H1 (cell line): ENCODE measurements at regions not wholly inside any gene's neighbourhood (a gene's known extent, or its start where the extent isn't known, plus 50 kb on each side); places are given as distances from the start of the nearest gene placed in this dataset.

Experiments used
- CTCF ChIA-PET: fragments of 300-600 bp; sonication (Branson Sonifier 250); formaldehyde crosslinking; loops from one replicate; lab custom pipeline; 2021; ENCODE audit not compliant: partially characterized antibody; lab: Charles Lee
- POLR2A ChIA-PET: fragments of 300-600 bp; sonication (Branson Sonifier 250); formaldehyde crosslinking; loops from one replicate; lab custom pipeline; 2021; ENCODE audit warnings: inconsistent platforms; ENCODE audit not compliant: partially characterized antibody; lab: Charles Lee
- DNase-seq, 2 experiments: peaks; one replicate each; pipeline versions ENCODE4 v3.0.0 to v3.0.0-alpha.2; 2010 to 2022; ENCODE audit warnings: low spot score in 2 of 2, low read depth in 1 of 2, mixed read lengths in 1 of 2
- FAIRE-seq: peaks from 2 replicates; lab custom pipeline; 2011; peaks lifted over from hg19 to GRCh38; lab: Jason Lieb, UNC
- H2AFZ ChIP-seq: 2 replicates; pipeline ENCODE4 v1.8.1; 2012; ENCODE audit warnings: low read length, inconsistent platforms
- H2AK5ac ChIP-seq: 2 replicates; pipeline ENCODE4 v1.6.1; 2013; ENCODE audit warnings: low read depth, low read length
- H2BK120ac ChIP-seq: replicated peaks from 2 replicates; pipeline ENCODE3; 2013; ENCODE audit warnings: low read depth, low read length, inconsistent platforms
- H2BK12ac ChIP-seq: 2 replicates; pipeline ENCODE4 v1.6.1; 2013; ENCODE audit warnings: low read depth, low read length
- H2BK15ac ChIP-seq: 2 replicates; pipeline ENCODE4 v1.6.1; 2013; ENCODE audit warnings: low read length
- H2BK20ac ChIP-seq: 2 replicates; pipeline ENCODE4 v1.6.1; 2013; ENCODE audit warnings: low read length
- H2BK5ac ChIP-seq: 2 replicates; pipeline ENCODE4 v1.6.1; 2013; ENCODE audit warnings: low read depth, low read length
- H3K14ac ChIP-seq: 2 replicates; pipeline ENCODE4 v1.6.1; 2013; ENCODE audit warnings: inconsistent platforms; ENCODE audit not compliant: insufficient read length
- H3K18ac ChIP-seq: 2 replicates; pipeline ENCODE4 v1.6.1; 2013; ENCODE audit warnings: low read length; ENCODE audit errors: extremely low read depth
- H3K23ac ChIP-seq: 2 replicates; pipeline ENCODE4 v1.6.1; 2013; ENCODE audit warnings: inconsistent platforms; ENCODE audit not compliant: insufficient read length
- H3K23me2 ChIP-seq: 2 replicates; pipeline ENCODE4 v1.6.1; 2013; ENCODE audit warnings: low read depth, low read length
- H3K27ac ChIP-seq: 2 replicates; pipeline ENCODE4 v1.6.1; 2011; ENCODE audit warnings: low read depth, low read length, inconsistent platforms
- H3K27me3 ChIP-seq, 4 experiments: replicated peaks in 1 of 4; 1 replicate in 1 of 4; 2 replicates in 3 of 4; pipeline versions ENCODE4 v1.6.1 to v1.8.1; 2011 to 2013; ENCODE audit warnings: low read length in 3 of 4, mild to moderate bottlenecking in 3 of 4, inconsistent platforms in 2 of 4, mixed read lengths in 2 of 4, moderate library complexity in 1 of 4; ENCODE audit not compliant: control insufficient read depth in 3 of 4, insufficient read depth in 3 of 4; ENCODE audit errors: extremely low read depth in 1 of 4
- H3K36me3 ChIP-seq, 4 experiments: 2 replicates each; pipeline versions ENCODE4 v1.6.1 to v1.8.1; 2011 to 2013; ENCODE audit warnings: mild to moderate bottlenecking in 4 of 4, low read length in 3 of 4, moderate library complexity in 2 of 4, control low read depth in 1 of 4, inconsistent platforms in 1 of 4; ENCODE audit not compliant: insufficient read depth in 4 of 4, control insufficient read depth in 2 of 4
- H3K4ac ChIP-seq: replicated peaks from 2 replicates; pipeline ENCODE3; 2013; ENCODE audit warnings: low read length, low read depth, mixed read lengths, inconsistent platforms; ENCODE audit not compliant: insufficient read length
- H3K4me1 ChIP-seq, 4 experiments: replicated peaks in 1 of 4; 1 replicate in 1 of 4; 2 replicates in 3 of 4; pipeline versions ENCODE4 v1.6.1 to v1.8.1; 2011 to 2013; ENCODE audit warnings: low read length in 3 of 4, inconsistent platforms in 2 of 4, mixed read lengths in 1 of 4; ENCODE audit not compliant: insufficient read depth in 4 of 4, control insufficient read depth in 3 of 4
- H3K4me2 ChIP-seq, 2 experiments: 2 replicates each; pipeline versions ENCODE4 v1.6.1 to v1.8.1; 2011 to 2013; ENCODE audit warnings: low read depth in 2 of 2, low read length in 2 of 2, control low read depth in 1 of 2, inconsistent platforms in 1 of 2, mild to moderate bottlenecking in 1 of 2; ENCODE audit not compliant: insufficient read depth in 1 of 2
- H3K4me3 ChIP-seq, 4 experiments: fragments of 200-600, 300-600 bp in 1 of 4; sonication (generic), shearing (Covaris generic), sonication (Bioruptor Twin) in 1 of 4; 2 replicates each; pipeline versions ENCODE4 v1.5.1 to v1.8.1; 2011 to 2016; ENCODE audit warnings: low read length in 4 of 4, low read depth in 3 of 4, control low read depth in 2 of 4, inconsistent platforms in 2 of 4, mild to moderate bottlenecking in 2 of 4, mixed read lengths in 1 of 4, moderate library complexity in 1 of 4; ENCODE audit not compliant: insufficient read depth in 2 of 4; ENCODE audit errors: extremely low read depth in 1 of 4
- H3K56ac ChIP-seq: replicated peaks from 2 replicates; pipeline ENCODE3; 2013; ENCODE audit warnings: low read depth, mild to moderate bottlenecking, mixed read lengths, low read length, inconsistent platforms; ENCODE audit not compliant: insufficient read length
- H3K79me1 ChIP-seq: 2 replicates; pipeline ENCODE4 v1.6.1; 2013; ENCODE audit warnings: low read depth, low read length, control low read depth
- H3K79me2 ChIP-seq, 2 experiments: 2 replicates each; pipeline versions ENCODE4 v1.6.1 to v1.8.1; 2012 to 2013; ENCODE audit warnings: low read length in 2 of 2, mild to moderate bottlenecking in 2 of 2, inconsistent platforms in 1 of 2; ENCODE audit not compliant: insufficient read depth in 2 of 2, control insufficient read depth in 1 of 2
- H3K9ac ChIP-seq, 4 experiments: replicated peaks in 1 of 4; 1 replicate in 1 of 4; 2 replicates in 3 of 4; pipeline versions ENCODE4 v1.6.1 to v1.8.1; 2011 to 2013; ENCODE audit warnings: low read depth in 3 of 4, low read length in 3 of 4, control low read depth in 2 of 4, mild to moderate bottlenecking in 2 of 4, moderate library complexity in 2 of 4, inconsistent platforms in 1 of 4; ENCODE audit errors: extremely low read depth in 1 of 4
- H3K9me3 ChIP-seq, 2 experiments: 2 replicates each; pipeline versions ENCODE4 v1.6.1 to v1.8.1; 2012 to 2013; ENCODE audit warnings: mild to moderate bottlenecking in 2 of 2, moderate library complexity in 2 of 2, control low read depth in 1 of 2, inconsistent platforms in 1 of 2, low read depth in 1 of 2, low read length in 1 of 2, mixed read lengths in 1 of 2; ENCODE audit not compliant: insufficient read depth in 2 of 2
- H4K20me1 ChIP-seq, 2 experiments: replicated peaks in 1 of 2; 2 replicates each; pipeline versions ENCODE3 to v1.8.1; 2011 to 2013; ENCODE audit warnings: inconsistent platforms in 2 of 2, low read length in 2 of 2, mild to moderate bottlenecking in 1 of 2; ENCODE audit not compliant: insufficient read depth in 2 of 2, control insufficient read depth in 1 of 2
- H4K5ac ChIP-seq: 2 replicates; pipeline ENCODE4 v1.6.1; 2013; ENCODE audit warnings: low read length, low read depth, mixed read lengths, inconsistent platforms; ENCODE audit not compliant: insufficient read length
- H4K8ac ChIP-seq: 2 replicates; pipeline ENCODE4 v1.8.0; 2013; ENCODE audit warnings: mild to moderate bottlenecking, moderate library complexity, low read length, inconsistent platforms; ENCODE audit not compliant: insufficient read depth; ENCODE audit errors: extremely low read depth
- H4K91ac ChIP-seq: replicated peaks from 2 replicates; pipeline ENCODE3; 2013; ENCODE audit warnings: low read length, mixed read lengths, inconsistent platforms; ENCODE audit not compliant: insufficient read length
- CREB1 ChIP-seq: IDR thresholded peaks from 2 replicates; pipeline ENCODE4 v1.6.1; 2012; ENCODE audit warnings: inconsistent platforms
- EP300 ChIP-seq, 2 experiments: IDR thresholded peaks; 1 replicate in 1 of 2; 2 replicates in 1 of 2; pipeline ENCODE4 v1.6.1; 2011 to 2012; ENCODE audit warnings: low read depth in 2 of 2, low read length in 2 of 2, mild to moderate bottlenecking in 2 of 2, borderline replicate concordance in 1 of 2, inconsistent platforms in 1 of 2, moderate library complexity in 1 of 2
- FOSL1 ChIP-seq: IDR thresholded peaks from 2 replicates; pipeline ENCODE4 v1.6.1; 2011; ENCODE audit warnings: mild to moderate bottlenecking, low read depth, low read length, moderate library complexity; ENCODE audit not compliant: insufficient read depth
- RBBP5 ChIP-seq: IDR thresholded peaks from 2 replicates; pipeline ENCODE4 v1.7.1; 2012; ENCODE audit warnings: low read depth, mild to moderate bottlenecking, inconsistent platforms, low read length, moderate library complexity, borderline replicate concordance
- WGBS, 2 experiments: shearing (Covaris generic) in 1 of 2; methylation state at CpG; one replicate each; pipeline versions ENCODE4 v1.1.6 to v1.1.7; 2013 to 2015; ENCODE audit warnings: low lambda C conversion rate in 2 of 2, mixed read lengths in 2 of 2, inconsistent platforms in 1 of 2, low coverage in 1 of 2, missing lambda C conversion rate in 1 of 2; ENCODE audit not compliant: insufficient replicate concordance in 2 of 2, insufficient coverage in 1 of 2, insufficient read length in 1 of 2; ENCODE audit errors: extremely low coverage in 1 of 2, missing lambda C conversion rate in 1 of 2; 5-methylcytosine and 5-hydroxymethylcytosine counted together
- TF ChIP-seq, protein P1 (sequence below): IDR thresholded peaks from 2 replicates; pipeline ENCODE4 v1.6.1; 2011; ENCODE audit warnings: low read depth, mild to moderate bottlenecking, low read length; ENCODE audit not compliant: insufficient read depth

DNA sequence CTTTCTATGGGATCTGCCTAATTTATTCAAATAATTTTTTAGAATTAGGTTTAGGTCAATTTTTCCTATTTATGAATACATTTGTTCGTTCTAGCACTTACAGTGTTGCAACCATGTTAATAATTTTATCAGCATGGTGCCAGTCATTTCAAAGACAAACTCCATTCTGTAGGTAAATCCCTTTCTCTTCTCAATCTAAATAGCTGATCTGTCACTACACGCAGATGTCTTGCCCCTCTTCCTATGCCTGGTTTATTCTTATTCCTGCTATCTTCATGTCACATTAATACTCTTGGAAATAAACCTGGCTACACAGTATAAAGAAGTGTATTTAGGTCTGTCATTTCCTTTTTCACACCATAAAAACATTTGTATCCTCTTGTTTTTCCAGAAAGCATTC lies 1172.4 kb downstream of the BRINP3 start:
- Histone ChIP-seq H3K4ac (no peak overlapping the region), H2BK5ac (no peak overlapping the region), H3K14ac (no peak overlapping the region), H3K36me3 (no peaks in the 10 kb centered on the region), H3K23ac (no peak overlapping the region), H3K27me3 (no peaks in the 10 kb centered on the region), H4K8ac (no peak overlapping the region), H4K20me1 (no peaks in the 10 kb centered on the region), H3K23me2 (no peaks in the 10 kb centered on the region), H3K4me2 (no peak overlapping the region), H3K56ac (no peak overlapping the region), H4K91ac (no peak overlapping the region), H2BK120ac (no peak overlapping the region), H3K9ac (no peak overlapping the region), H3K9me3 (no peaks in the 10 kb centered on the region), H2AK5ac (no peak overlapping the region), H2BK15ac (no peak overlapping the region), H2AFZ (no peak overlapping the region; the same call in 1 of the 2 replicates), H2BK12ac (no peak overlapping the region), H3K79me1 (no peaks in the 10 kb centered on the region), H3K27ac (no peak overlapping the region), H3K4me1 (no peaks in the 10 kb centered on the region), H4K5ac (no peak overlapping the region), H2BK20ac (no peak overlapping the region), H3K79me2 (no peaks in the 10 kb centered on the region), H3K4me3 (no peak overlapping the region), H3K18ac (no peak overlapping the region)
- FAIRE-seq: no peak
- CTCF ChIA-PET: no interaction called here
- TF ChIP-seq EP300 (IDR thresholded peaks at IDR 0.05; ENCODE audit: borderline replicate concordance in 1 of 2, low read depth in 2 of 2, low read length in 2 of 2) (no peak), CREB1 (no peak), RBBP5 (no peak), FOSL1 (no peak)
- TF ChIP-seq, protein P1, sequence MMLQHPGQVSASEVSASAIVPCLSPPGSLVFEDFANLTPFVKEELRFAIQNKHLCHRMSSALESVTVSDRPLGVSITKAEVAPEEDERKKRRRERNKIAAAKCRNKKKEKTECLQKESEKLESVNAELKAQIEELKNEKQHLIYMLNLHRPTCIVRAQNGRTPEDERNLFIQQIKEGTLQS: no peak
- no peak for DNase-seq
- WGBS, 2 experiments: 93% methylated on average over 2 of the region's 2 CpGs; no CpG with 5 or more reads in 1 of the 2 experiments
- POLR2A ChIA-PET: no interaction called here
